ENCODE measurements at regions not wholly inside any gene's neighbourhood (a gene's known extent, or its start where the extent isn't known, plus 50 kb on each side); places are given as distances from the start of the nearest gene placed in this dataset.

DNA sequence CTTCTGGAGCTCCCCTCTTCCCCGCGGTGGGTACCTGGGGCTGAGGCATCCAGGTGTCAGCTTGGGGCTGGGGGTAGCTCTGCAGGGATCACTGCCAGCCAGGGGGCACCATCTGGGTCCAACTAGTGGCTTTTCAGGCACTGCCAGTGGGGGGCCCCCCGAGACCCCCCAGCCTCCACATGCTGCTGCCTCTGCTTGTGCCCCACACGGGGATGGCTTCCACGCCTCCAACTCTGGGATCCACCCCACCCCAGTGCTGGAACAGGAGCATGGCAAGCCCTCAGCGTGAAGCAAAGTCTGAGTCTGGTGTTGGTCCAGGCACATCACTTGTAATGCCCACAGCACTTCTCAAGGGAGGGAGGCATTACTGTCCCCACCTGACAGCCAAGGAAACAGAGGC is 260.5 kb upstream of the MVB12B start:
- TF ChIP-seq CTCF (IDR thresholded peaks at IDR 0.05; ENCODE audit: unreplicated experiment): no peak
- Mint-ChIP-seq H3K4me3 (ENCODE audit: low read depth, unreplicated experiment) (no peak overlapping the region), H3K27ac (ENCODE audit: unreplicated experiment) (no peak overlapping the region), H3K27me3 (ENCODE audit: unreplicated experiment) (peaks cover 72% of the 10 kb centered on the region), H3K36me3 (ENCODE audit: insufficient read depth, unreplicated experiment) (no peaks in the 10 kb centered on the region), H3K9me3 (ENCODE audit: low read depth, unreplicated experiment) (no peaks in the 10 kb centered on the region), H3K4me1 (ENCODE audit: low read depth, unreplicated experiment) (no peaks in the 10 kb centered on the region)
- DNase-seq: no peak
- intact Hi-C loops (cut with micrococcal nuclease; ENCODE audit: unreplicated experiment): no loop called here
- no TSS peak for BruUV-seq (replicated peaks)
- CTCF ChIA-PET: no interaction called here

DNA sequence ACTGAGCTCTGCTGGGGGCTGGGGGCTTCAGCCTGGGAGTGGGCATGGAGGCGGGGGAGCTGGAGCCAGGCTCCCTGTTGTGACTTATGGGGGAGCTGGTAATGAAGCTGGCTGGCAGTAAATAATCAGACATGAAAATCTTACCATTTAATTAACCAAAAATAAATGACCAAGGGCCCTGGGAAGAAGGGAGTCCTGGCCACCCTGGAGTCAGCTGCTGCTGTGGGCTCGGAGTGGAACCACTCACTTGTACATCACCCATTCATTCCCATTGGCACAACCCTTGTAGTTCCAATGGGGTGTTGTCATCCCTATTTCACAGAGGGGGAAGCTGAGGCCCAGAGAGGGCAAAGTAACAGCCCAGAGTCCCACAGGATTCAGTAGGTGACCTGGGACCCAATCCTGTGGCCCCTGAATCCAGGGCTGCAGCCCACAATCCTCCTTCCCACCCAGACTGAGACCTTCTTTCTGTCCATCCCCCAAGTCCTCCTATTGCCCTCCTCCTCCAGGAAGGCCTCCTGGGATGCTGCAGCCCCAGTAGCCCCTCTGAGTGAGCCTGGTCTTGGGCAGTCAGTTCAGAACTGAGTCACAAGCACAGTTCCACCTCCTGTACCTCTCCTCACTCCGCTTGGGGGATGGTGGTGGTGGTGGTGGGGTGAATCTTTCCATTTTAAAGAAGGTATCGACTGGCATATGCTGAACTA is 259.4 kb upstream of the MVB12B start:
- H3K27ac Mint-ChIP-seq (ENCODE audit: unreplicated experiment): no peak overlapping the region
- CTCF ChIA-PET: no interaction called here

DNA sequence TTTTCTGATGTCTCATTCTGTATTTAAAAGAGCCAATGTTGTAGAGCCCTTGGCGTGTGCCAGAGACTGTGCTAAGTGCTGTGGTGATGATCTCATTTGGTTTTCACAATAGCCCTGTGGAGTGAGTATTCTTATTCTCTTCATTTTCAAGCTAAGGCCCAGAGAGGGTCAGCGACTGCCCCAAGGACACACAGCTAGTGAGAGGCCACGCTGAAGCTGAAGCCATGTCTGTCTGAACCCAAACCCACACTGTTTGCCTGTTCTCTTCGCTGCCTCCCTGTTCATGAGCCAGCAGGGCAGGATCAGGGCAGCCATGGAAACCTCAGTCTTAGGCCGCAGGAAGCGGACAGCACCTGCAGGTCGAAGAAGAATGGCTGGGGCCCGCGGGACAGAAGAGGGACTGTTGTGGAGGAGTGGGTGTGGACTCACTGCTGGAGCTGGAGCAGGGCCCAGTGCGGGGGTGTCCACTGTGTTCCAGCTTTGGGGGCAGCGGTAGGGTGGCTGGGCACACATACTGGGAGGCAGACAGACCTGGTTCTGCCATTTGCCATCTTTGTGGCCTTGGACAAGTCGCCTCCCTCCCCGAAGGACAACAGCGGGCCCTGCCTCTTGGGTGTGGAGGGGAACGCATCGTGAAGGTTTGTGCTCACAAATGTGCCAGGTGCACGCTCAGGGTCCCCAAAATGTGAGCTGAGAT is 257.9 kb upstream of the MVB12B start:
- DNase-seq: no peak
- TF ChIP-seq CTCF (IDR thresholded peaks at IDR 0.05; ENCODE audit: unreplicated experiment): no peak
- H3K27ac Mint-ChIP-seq (ENCODE audit: unreplicated experiment): no peak overlapping the region
- no peaks in the 10 kb centered on the region for H3K4me1 Mint-ChIP-seq (ENCODE audit: low read depth, unreplicated experiment)
- no peaks in the 10 kb centered on the region for H3K9me3 Mint-ChIP-seq (ENCODE audit: low read depth, unreplicated experiment)
- H3K36me3 Mint-ChIP-seq (ENCODE audit: insufficient read depth, unreplicated experiment): no peaks in the 10 kb centered on the region
- peaks cover 65% of the 10 kb centered on the region for H3K27me3 Mint-ChIP-seq (ENCODE audit: unreplicated experiment)
- intact Hi-C loops (cut with micrococcal nuclease; ENCODE audit: unreplicated experiment): no loop called here
- H3K4me3 Mint-ChIP-seq (ENCODE audit: low read depth, unreplicated experiment): no peak overlapping the region
- CTCF ChIA-PET: no interaction called here
- BruUV-seq (replicated peaks): no TSS peak

More for the DNA sequence above, 259.4 kb upstream of the MVB12B start:
- DNase-seq: no peak
- Mint-ChIP-seq H3K4me3 (ENCODE audit: low read depth, unreplicated experiment) (no peak overlapping the region), H3K4me1 (ENCODE audit: low read depth, unreplicated experiment) (no peaks in the 10 kb centered on the region), H3K36me3 (ENCODE audit: insufficient read depth, unreplicated experiment) (no peaks in the 10 kb centered on the region), H3K27me3 (ENCODE audit: unreplicated experiment) (peaks cover 68% of the 10 kb centered on the region), H3K9me3 (ENCODE audit: low read depth, unreplicated experiment) (no peaks in the 10 kb centered on the region)
- no TSS peak for BruUV-seq (replicated peaks)
- no peak for TF ChIP-seq CTCF (IDR thresholded peaks at IDR 0.05; ENCODE audit: unreplicated experiment)
- intact Hi-C loops (cut with micrococcal nuclease; ENCODE audit: unreplicated experiment): no loop called here

GRCh38 chr9:126069400-126069955 is 257.2 kb upstream of the MVB12B start:
- BruUV-seq (replicated peaks): no TSS peak
- intact Hi-C loops (cut with micrococcal nuclease; ENCODE audit: unreplicated experiment): no loop called here
- Mint-ChIP-seq H3K9me3 (ENCODE audit: low read depth, unreplicated experiment) (no peaks in the 10 kb centered on the region), H3K36me3 (ENCODE audit: insufficient read depth, unreplicated experiment) (no peaks in the 10 kb centered on the region), H3K27me3 (ENCODE audit: unreplicated experiment) (peaks cover 67% of the 10 kb centered on the region), H3K4me1 (ENCODE audit: low read depth, unreplicated experiment) (no peaks in the 10 kb centered on the region), H3K27ac (ENCODE audit: unreplicated experiment) (no peak overlapping the region), H3K4me3 (ENCODE audit: low read depth, unreplicated experiment) (no peak overlapping the region)
- TF ChIP-seq CTCF (IDR thresholded peaks at IDR 0.05; ENCODE audit: unreplicated experiment): no peak
- DNase-seq: no peak
- CTCF ChIA-PET: interaction anchor here (0.7 kb wide), 1 partner anchor 540 kb away, joined by 4 read pairs; no protein-coding TSS in a partner anchor
